Naive thymus-derived CD8-positive, alpha-beta T cell (primary cell): ENCODE measurements at regions not wholly inside any gene's neighbourhood (a gene's known extent, or its start where the extent isn't known, plus 50 kb on each side); places are given as distances from the start of the nearest gene placed in this dataset.
A peak's percentile ranks its signal among the peaks of the same experiment; 100 is the strongest.
"Not testable (repeated sequence)": the region's sequence is repeated elsewhere in the genome, so short reads cannot be mapped to it uniquely, and the experiment has no call there.

Experiments
- ATAC-seq, 2 donors: fragments of 150-1000 bp; cut with Tn5 transposase in 1 of 2; sonication (Bioruptor Pico), chemical (Tn5 transposase) in 1 of 2; 1 replicate in 1 of 2; 2 replicates in 1 of 2; pipeline ENCODE4 v1.10.0; 2021; ENCODE audit warnings: mild to moderate bottlenecking in 2 of 2, moderate library complexity in 2 of 2
- POLR2A ChIA-PET: fragments of 350-600 bp; sonication (Branson Sonifier 250); formaldehyde crosslinking; loops from one replicate; lab custom pipeline; 2021; ENCODE audit warnings: antibody characterized with exemption; lab: Charles Lee
- DNase-seq, 10 donors: peaks; one replicate each; pipeline versions ENCODE4 v3.0.0 to v3.0.0-alpha.2; 2020 to 2022
- H3K27ac Mint-ChIP-seq, 10 donors: one replicate each; pipeline ENCODE4 v1.8.0; 2020 to 2022; ENCODE audit warnings: mild to moderate bottlenecking in 10 of 10, mixed read lengths in 10 of 10, moderate library complexity in 4 of 10, inconsistent platforms in 1 of 10
- H3K27me3 Mint-ChIP-seq, 5 donors: one replicate each; pipeline ENCODE4 v1.8.0; 2021 to 2022; ENCODE audit warnings: mixed read lengths in 5 of 5
- H3K36me3 Mint-ChIP-seq, 3 donors: one replicate each; pipeline ENCODE4 v1.8.0; 2020 to 2022; ENCODE audit warnings: mixed read lengths in 3 of 3, mild to moderate bottlenecking in 2 of 3, inconsistent platforms in 1 of 3
- H3K4me1 Mint-ChIP-seq, 4 donors: one replicate each; pipeline ENCODE4 v1.8.0; 2021 to 2022; ENCODE audit warnings: mixed read lengths in 4 of 4
- H3K4me3 Mint-ChIP-seq, 10 donors: one replicate each; pipeline ENCODE4 v1.8.0; 2020 to 2022; ENCODE audit warnings: mild to moderate bottlenecking in 10 of 10, mixed read lengths in 10 of 10, moderate library complexity in 6 of 10, inconsistent platforms in 1 of 10
- H3K9me3 Mint-ChIP-seq, 9 donors: one replicate each; pipeline ENCODE4 v1.8.0; 2020 to 2022; ENCODE audit warnings: mixed read lengths in 9 of 9, mild to moderate bottlenecking in 3 of 9, inconsistent platforms in 1 of 9, moderate library complexity in 1 of 9

DNA sequence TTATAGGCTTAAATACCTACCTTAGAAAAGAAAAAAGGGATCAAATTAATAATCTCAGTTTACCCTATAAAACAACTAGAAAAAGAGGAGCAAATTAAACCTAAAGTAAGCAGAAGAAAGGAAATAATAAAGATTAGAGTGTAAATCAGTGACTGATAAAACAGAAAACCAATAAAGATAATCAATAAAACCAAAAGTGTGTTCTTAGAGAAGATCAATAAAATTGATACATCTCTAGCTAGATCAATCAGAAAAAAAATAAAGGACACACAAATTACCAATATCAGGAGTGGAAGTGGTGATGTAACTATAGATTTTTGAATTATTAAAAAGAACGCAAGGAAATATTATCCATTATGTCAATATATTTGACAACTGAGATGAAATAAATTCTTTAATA, 69.2 kb upstream of the NAMPT start:
- Mint-ChIP-seq H3K4me3 (no peak overlapping the region), H3K9me3 (peaks cover 0 to 19% (median 9%) of the 10 kb centered on the region in 9 donors), H3K4me1 (no peaks in the 10 kb centered on the region), H3K27ac (no peak overlapping the region), H3K36me3 (peaks cover 2 to 11% (median 5%) of the 10 kb centered on the region in 3 donors), H3K27me3 (peaks cover 2 to 47% (median 12%) of the 10 kb centered on the region in 5 donors)
- no peak for DNase-seq
- ATAC-seq: no peak
- POLR2A ChIA-PET: no interaction called here

DNA sequence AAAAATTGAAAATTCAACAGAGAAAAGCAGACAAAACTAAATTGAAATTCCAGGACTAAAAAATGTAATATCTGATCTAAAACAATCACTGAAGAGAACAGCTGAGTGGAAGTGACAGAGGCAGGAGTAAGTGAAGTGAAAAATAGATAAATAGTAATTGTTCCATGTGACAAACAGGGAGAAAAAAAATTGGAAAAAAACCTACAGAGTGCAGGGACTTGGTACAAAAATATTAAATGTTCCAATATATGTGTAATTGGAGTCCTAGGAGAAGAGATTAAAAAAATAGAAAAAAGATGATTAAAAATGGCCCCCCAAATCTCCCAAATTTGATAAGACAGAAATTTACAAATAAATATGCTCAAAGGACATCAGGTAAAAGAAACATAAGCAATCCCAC, 63.4 kb upstream of the NAMPT start:
- peaks cover 8 to 60% (median 21%) of the 10 kb centered on the region in 5 donors for H3K27me3 Mint-ChIP-seq
- peaks cover 11 to 41% (median 25%) of the 10 kb centered on the region in 9 donors for H3K9me3 Mint-ChIP-seq
- no peak overlapping the region for H3K27ac Mint-ChIP-seq
- H3K4me3 Mint-ChIP-seq: no peak overlapping the region
- peaks cover 4 to 35% (median 13%) of the 10 kb centered on the region in 4 donors for H3K4me1 Mint-ChIP-seq
- DNase-seq: no peak
- no peak for ATAC-seq
- POLR2A ChIA-PET: no interaction called here
- H3K36me3 Mint-ChIP-seq: peaks cover 2 to 27% (median 5%) of the 10 kb centered on the region in 3 donors

GRCh38 chr7:106347229-106347833, 62.5 kb upstream of the NAMPT start:
- peaks cover 4 to 35% (median 13%) of the 10 kb centered on the region in 4 donors for H3K4me1 Mint-ChIP-seq
- H3K27ac Mint-ChIP-seq: peak overlapping the region in 2 of 10 donors; percentile 7 to 71
- POLR2A ChIA-PET: no interaction called here
- H3K4me3 Mint-ChIP-seq: no peak overlapping the region
- DNase-seq (no peak), ATAC-seq (no peak)
- peaks cover 11 to 66% (median 25%) of the 10 kb centered on the region in 5 donors for H3K27me3 Mint-ChIP-seq
- peaks cover 4 to 32% (median 9%) of the 10 kb centered on the region in 3 donors for H3K36me3 Mint-ChIP-seq
- peaks cover 14 to 50% (median 31%) of the 10 kb centered on the region in 9 donors for H3K9me3 Mint-ChIP-seq

DNA sequence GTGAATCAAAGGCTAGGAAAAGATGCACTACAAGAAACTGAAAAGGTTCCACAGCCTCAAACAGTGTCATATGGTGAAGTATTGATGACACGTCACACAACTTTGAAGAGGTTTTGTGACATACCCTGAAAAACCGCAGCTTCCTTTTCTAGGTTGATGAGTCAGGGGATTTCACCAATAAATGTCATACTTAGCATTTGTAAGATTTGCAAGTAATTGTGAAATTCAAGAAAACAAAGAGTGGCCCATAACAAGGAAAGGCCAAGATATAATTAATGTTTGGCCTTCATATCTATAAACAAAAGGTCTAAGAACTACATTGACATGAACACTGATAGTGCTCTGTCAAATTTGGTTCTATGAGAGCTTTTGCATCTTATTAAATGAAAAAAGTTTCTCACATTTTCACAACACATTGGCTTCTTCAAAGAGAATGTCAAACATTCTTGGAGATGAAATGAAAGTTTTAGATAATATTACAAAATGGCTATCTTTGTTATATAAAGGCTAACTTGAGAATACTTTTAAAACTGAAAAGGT, 62.0 kb upstream of the NAMPT start:
- ATAC-seq (peak; percentile 91 to 93), DNase-seq (peak in 7 of 10 donors; percentile 16 to 66 (median 29))
- Mint-ChIP-seq H3K4me1 (peaks cover 4 to 35% (median 13%) of the 10 kb centered on the region in 4 donors), H3K9me3 (peaks cover 16 to 56% (median 37%) of the 10 kb centered on the region in 9 donors), H3K36me3 (peaks cover 4 to 38% (median 14%) of the 10 kb centered on the region in 3 donors), H3K27ac (peak overlapping the region in 1 of 10 donors; percentile 5), H3K4me3 (no peak overlapping the region), H3K27me3 (peaks cover 12 to 72% (median 28%) of the 10 kb centered on the region in 5 donors)
- POLR2A ChIA-PET: no interaction called here

GRCh38 chr7:106346167-106346677, 61.4 kb upstream of the NAMPT start:
- ATAC-seq (no peak), DNase-seq (no peak)
- peaks cover 16 to 60% (median 40%) of the 10 kb centered on the region in 9 donors for H3K9me3 Mint-ChIP-seq
- peaks cover 4 to 42% (median 18%) of the 10 kb centered on the region in 3 donors for H3K36me3 Mint-ChIP-seq
- peaks cover 12 to 77% (median 29%) of the 10 kb centered on the region in 5 donors for H3K27me3 Mint-ChIP-seq
- peak overlapping the region in 2 of 10 donors; percentile 5 to 30 for H3K4me3 Mint-ChIP-seq
- peak overlapping the region in 2 of 10 donors; percentile 2 to 5 for H3K27ac Mint-ChIP-seq
- POLR2A ChIA-PET: no interaction called here
- peaks cover 4 to 35% (median 13%) of the 10 kb centered on the region in 4 donors for H3K4me1 Mint-ChIP-seq

DNA sequence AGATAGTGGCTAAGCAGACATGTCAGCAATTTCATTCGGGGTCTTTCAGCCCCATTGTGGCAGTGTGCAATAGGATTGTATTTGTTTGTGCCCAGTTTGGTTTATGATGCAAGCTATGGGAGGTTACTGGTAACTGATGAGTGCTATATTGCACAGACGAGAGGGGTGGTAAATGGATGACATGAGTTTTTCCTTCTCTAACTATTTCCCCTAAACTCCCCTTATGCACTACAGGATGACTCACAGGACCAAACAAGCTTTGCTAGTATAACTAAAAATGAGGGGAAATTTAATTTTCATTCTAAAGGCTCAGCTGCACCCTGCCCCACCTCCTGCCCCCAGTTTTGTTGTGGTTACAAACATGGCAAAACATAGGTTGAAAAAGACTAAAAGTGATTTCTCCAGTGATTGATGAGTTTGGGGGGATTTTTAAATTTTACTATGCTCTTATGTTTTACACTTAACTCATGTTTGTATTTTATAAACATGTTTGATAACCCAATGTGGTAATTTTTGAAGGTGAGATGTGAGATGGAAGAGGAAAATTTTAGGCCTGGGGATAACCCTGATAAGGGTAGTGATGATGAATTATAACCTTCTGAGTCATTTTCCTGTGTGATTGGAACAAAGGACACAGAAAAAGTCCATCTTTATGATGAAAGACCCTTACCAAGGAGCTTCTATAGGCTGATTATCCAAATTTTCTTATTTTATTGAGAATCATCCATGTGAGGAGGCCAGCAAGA, 60.8 kb upstream of the NAMPT start:
- POLR2A ChIA-PET: no interaction called here
- ATAC-seq (no peak), DNase-seq (no peak)
- Mint-ChIP-seq H3K36me3 (peaks cover 4 to 43% (median 20%) of the 10 kb centered on the region in 3 donors), H3K27ac (peak overlapping the region in 2 of 10 donors; percentile 5 to 61), H3K4me3 (peak overlapping the region in 1 of 10 donors; percentile 15), H3K4me1 (peaks cover 4 to 35% (median 13%) of the 10 kb centered on the region in 4 donors), H3K9me3 (peaks cover 16 to 62% (median 43%) of the 10 kb centered on the region in 9 donors), H3K27me3 (peaks cover 12 to 77% (median 29%) of the 10 kb centered on the region in 5 donors)

GRCh38 chr7:106344861-106345260, 60.1 kb upstream of the NAMPT start:
- ATAC-seq (no peak), DNase-seq (no peak)
- Mint-ChIP-seq H3K4me3 (no peak overlapping the region), H3K9me3 (peaks cover 18 to 62% (median 48%) of the 10 kb centered on the region in 9 donors), H3K27ac (no peak overlapping the region), H3K36me3 (peaks cover 4 to 47% (median 20%) of the 10 kb centered on the region in 3 donors), H3K27me3 (peaks cover 14 to 74% (median 35%) of the 10 kb centered on the region in 5 donors), H3K4me1 (peaks cover 4 to 35% (median 13%) of the 10 kb centered on the region in 4 donors)
- POLR2A ChIA-PET: no interaction called here

DNA sequence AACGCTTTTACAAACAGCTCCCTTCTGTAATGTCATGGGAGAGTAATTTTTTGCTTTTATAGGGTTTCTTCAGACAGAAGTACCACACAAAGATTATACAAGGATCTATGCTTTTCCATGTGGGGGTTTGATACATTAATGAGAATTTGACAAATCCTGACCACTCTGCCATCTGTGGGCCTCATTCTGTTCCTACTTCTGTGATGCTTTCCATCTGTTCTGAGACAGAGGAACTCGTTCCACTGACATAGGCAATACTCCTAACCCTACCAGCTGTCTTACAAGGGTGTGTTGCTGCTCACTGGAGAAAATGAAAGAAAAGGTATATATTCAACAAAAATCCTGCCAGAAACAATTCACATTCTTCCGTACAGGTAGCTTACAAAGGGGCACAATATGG, 59.4 kb upstream of the NAMPT start:
- Mint-ChIP-seq H3K4me3 (no peak overlapping the region), H3K36me3 (peaks cover 2 to 43% (median 19%) of the 10 kb centered on the region in 3 donors), H3K27ac (peak overlapping the region in 1 of 10 donors; percentile 32), H3K27me3 (peaks cover 18 to 67% (median 34%) of the 10 kb centered on the region in 5 donors), H3K9me3 (peaks cover 19 to 60% (median 44%) of the 10 kb centered on the region in 9 donors), H3K4me1 (peaks cover 4 to 35% (median 13%) of the 10 kb centered on the region in 4 donors)
- no peak for ATAC-seq
- POLR2A ChIA-PET: no interaction called here
- DNase-seq: no peak

DNA sequence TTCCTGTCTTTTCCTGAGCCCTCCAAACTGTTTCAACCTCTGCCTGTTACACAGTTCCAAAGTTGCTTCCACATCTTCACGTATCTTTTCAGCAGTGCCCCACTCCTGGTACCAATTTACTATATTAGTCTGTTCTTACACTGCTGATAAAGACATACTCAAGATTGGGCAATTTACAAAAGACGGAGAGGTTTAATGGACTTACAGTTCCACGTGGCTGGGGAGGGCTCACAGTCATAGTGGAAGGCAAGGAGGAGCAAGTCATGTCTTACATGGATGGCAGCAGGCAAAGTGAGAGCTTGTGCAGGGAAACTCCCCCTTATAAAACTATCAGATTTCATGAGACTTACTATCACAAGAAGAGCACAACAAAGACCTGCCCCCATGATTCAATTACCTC, 57.3 kb upstream of the NAMPT start:
- H3K27ac Mint-ChIP-seq, ATAC-seq, H3K4me3 Mint-ChIP-seq, POLR2A ChIA-PET, DNase-seq: not testable (repeated sequence)
- peaks cover 2 to 33% (median 21%) of the 10 kb centered on the region in 3 donors for H3K36me3 Mint-ChIP-seq
- H3K27me3 Mint-ChIP-seq: peaks cover 16 to 53% (median 29%) of the 10 kb centered on the region in 5 donors
- peaks cover 9 to 64% (median 31%) of the 10 kb centered on the region in 9 donors for H3K9me3 Mint-ChIP-seq
- H3K4me1 Mint-ChIP-seq: peaks cover 4 to 25% (median 11%) of the 10 kb centered on the region in 4 donors

GRCh38 chr7:106340247-106340596, 55.4 kb upstream of the NAMPT start:
- DNase-seq, H3K27ac Mint-ChIP-seq, POLR2A ChIA-PET, H3K4me3 Mint-ChIP-seq, H3K4me1 Mint-ChIP-seq, ATAC-seq: not testable (repeated sequence)
- Mint-ChIP-seq H3K9me3 (peaks cover 10 to 69% (median 34%) of the 10 kb centered on the region in 9 donors), H3K36me3 (peaks cover 2 to 33% (median 21%) of the 10 kb centered on the region in 3 donors), H3K27me3 (peaks cover 19 to 48% (median 30%) of the 10 kb centered on the region in 5 donors)

GRCh38 chr7:106339513-106340246, 54.9 kb upstream of the NAMPT start:
- no peak overlapping the region for H3K4me3 Mint-ChIP-seq
- POLR2A ChIA-PET: no interaction called here
- ATAC-seq (no peak), DNase-seq (no peak)
- peaks cover 0 to 2% (median under 1%) of the 10 kb centered on the region in 4 donors for H3K4me1 Mint-ChIP-seq
- H3K27ac Mint-ChIP-seq: no peak overlapping the region
- H3K27me3 Mint-ChIP-seq: peaks cover 20 to 43% (median 29%) of the 10 kb centered on the region in 5 donors
- peaks cover 10 to 69% (median 34%) of the 10 kb centered on the region in 9 donors for H3K9me3 Mint-ChIP-seq
- H3K36me3 Mint-ChIP-seq: peaks cover 2 to 33% (median 21%) of the 10 kb centered on the region in 3 donors

- H3K27ac Mint-ChIP-seq: no peak overlapping the region
- H3K4me3 Mint-ChIP-seq: no peak overlapping the region
- no peak for ATAC-seq
- peaks cover 2 to 23% (median 20%) of the 10 kb centered on the region in 3 donors for H3K36me3 Mint-ChIP-seq
- no peak for DNase-seq
- POLR2A ChIA-PET: no interaction called here
- H3K27me3 Mint-ChIP-seq: peaks cover 19 to 30% (median 27%) of the 10 kb centered on the region in 5 donors
- H3K9me3 Mint-ChIP-seq: peaks cover 8 to 59% (median 30%) of the 10 kb centered on the region in 9 donors
- H3K4me1 Mint-ChIP-seq: peaks cover 0 to 1% (median 0%) of the 10 kb centered on the region in 4 donors
These were observed 53.0 kb upstream of the NAMPT start for GRCh38 chr7:106337754-106338153.
